GM23248 (cell line): ENCODE measurements at regions not wholly inside any gene's neighbourhood (a gene's known extent, or its start where the extent isn't known, plus 50 kb on each side); places are given as distances from the start of the nearest gene placed in this dataset.
"Not testable (repeated sequence)": the region's sequence is repeated elsewhere in the genome, so short reads cannot be mapped to it uniquely, and the experiment has no call there.

Experiments
- DNase-seq: peaks from one replicate; pipeline ENCODE4 v3.0.0-alpha.2; 2015
- H2AFZ ChIP-seq: fragments of 200-600 bp; sonication (generic); 2 replicates; pipeline ENCODE4 v1.6.1; 2016; ENCODE audit warnings: antibody characterized with exemption
- H3F3A ChIP-seq: fragments of 200-600 bp; sonication (generic); 2 replicates; pipeline ENCODE4 v1.6.1; 2016; ENCODE audit warnings: mild to moderate bottlenecking, antibody characterized with exemption, mixed run types; ENCODE audit not compliant: insufficient read depth
- H3K27ac ChIP-seq: fragments of 200-600 bp; sonication (generic); 2 replicates; pipeline ENCODE4 v1.5.1; 2016; ENCODE audit warnings: mild to moderate bottlenecking
- H3K27me3 ChIP-seq: fragments of 200-600 bp; sonication (generic); replicated peaks from 2 replicates; pipeline ENCODE4 v1.6.1; 2016; ENCODE audit warnings: mild to moderate bottlenecking; ENCODE audit not compliant: insufficient read depth
- H3K36me3 ChIP-seq: fragments of 200-600 bp; sonication (generic); 2 replicates; pipeline ENCODE4 v1.6.1; 2016; ENCODE audit warnings: low read depth, mild to moderate bottlenecking
- H3K4me1 ChIP-seq: fragments of 200-600 bp; sonication (generic); 2 replicates; pipeline ENCODE4 v1.6.1; 2016; ENCODE audit warnings: mild to moderate bottlenecking; ENCODE audit not compliant: insufficient read depth
- H3K4me2 ChIP-seq: fragments of 200-600 bp; sonication (generic); one replicate; pipeline ENCODE4 v1.6.1; 2016; ENCODE audit warnings: mild to moderate bottlenecking; ENCODE audit not compliant: unreplicated experiment
- H3K4me3 ChIP-seq: fragments of 200-600 bp; sonication (generic); 2 replicates; pipeline ENCODE4 v1.5.1; 2016; ENCODE audit warnings: mild to moderate bottlenecking
- H3K79me2 ChIP-seq: fragments of 200-600 bp; sonication (generic); 2 replicates; pipeline ENCODE4 v1.6.1; 2016; ENCODE audit warnings: mild to moderate bottlenecking; ENCODE audit not compliant: insufficient read depth
- H3K9ac ChIP-seq: fragments of 200-600 bp; sonication (generic); 2 replicates; pipeline ENCODE4 v1.6.1; 2016; ENCODE audit warnings: mild to moderate bottlenecking
- H3K9me2 ChIP-seq: fragments of 200-600 bp; sonication (generic); 2 replicates; pipeline ENCODE4 v1.6.1; 2016; ENCODE audit warnings: mixed run types, mild to moderate bottlenecking, moderate library complexity; ENCODE audit not compliant: insufficient read depth
- H3K9me3 ChIP-seq: fragments of 200-600 bp; sonication (generic); one replicate; pipeline ENCODE4 v1.6.1; 2017; ENCODE audit warnings: low read depth
- H4K20me1 ChIP-seq: fragments of 200-600 bp; sonication (generic); 2 replicates; pipeline ENCODE4 v1.6.0; 2016; ENCODE audit not compliant: insufficient read depth
- EZH2 ChIP-seq: fragments of 200-600 bp; sonication (generic); IDR thresholded peaks from 2 replicates; pipeline ENCODE4 v1.6.1; 2018; ENCODE audit warnings: antibody characterized with exemption, mild to moderate bottlenecking; ENCODE audit not compliant: insufficient read depth, poor library complexity, severe bottlenecking
- EZH2phosphoT487 ChIP-seq: fragments of 200-600 bp; sonication (generic); IDR thresholded peaks from 2 replicates; pipeline ENCODE4 v1.6.1; 2018; ENCODE audit warnings: antibody characterized with exemption, moderate library complexity, mild to moderate bottlenecking, low read depth; ENCODE audit not compliant: insufficient read depth
- WGBS, 2 experiments: methylation state at CpG; one replicate each; pipeline ENCODE4 v1.1.6; 2015 to 2017; ENCODE audit warnings: low lambda C conversion rate in 2 of 2, low coverage in 1 of 2; ENCODE audit errors: missing lambda C conversion rate in 2 of 2; 5-methylcytosine and 5-hydroxymethylcytosine counted together
- in situ Hi-C: fragments of 300-500 bp; cut with MboI; formaldehyde crosslinking; loops from 2 replicates; pipeline ENCODE4 v1.15.0; 2020

DNA sequence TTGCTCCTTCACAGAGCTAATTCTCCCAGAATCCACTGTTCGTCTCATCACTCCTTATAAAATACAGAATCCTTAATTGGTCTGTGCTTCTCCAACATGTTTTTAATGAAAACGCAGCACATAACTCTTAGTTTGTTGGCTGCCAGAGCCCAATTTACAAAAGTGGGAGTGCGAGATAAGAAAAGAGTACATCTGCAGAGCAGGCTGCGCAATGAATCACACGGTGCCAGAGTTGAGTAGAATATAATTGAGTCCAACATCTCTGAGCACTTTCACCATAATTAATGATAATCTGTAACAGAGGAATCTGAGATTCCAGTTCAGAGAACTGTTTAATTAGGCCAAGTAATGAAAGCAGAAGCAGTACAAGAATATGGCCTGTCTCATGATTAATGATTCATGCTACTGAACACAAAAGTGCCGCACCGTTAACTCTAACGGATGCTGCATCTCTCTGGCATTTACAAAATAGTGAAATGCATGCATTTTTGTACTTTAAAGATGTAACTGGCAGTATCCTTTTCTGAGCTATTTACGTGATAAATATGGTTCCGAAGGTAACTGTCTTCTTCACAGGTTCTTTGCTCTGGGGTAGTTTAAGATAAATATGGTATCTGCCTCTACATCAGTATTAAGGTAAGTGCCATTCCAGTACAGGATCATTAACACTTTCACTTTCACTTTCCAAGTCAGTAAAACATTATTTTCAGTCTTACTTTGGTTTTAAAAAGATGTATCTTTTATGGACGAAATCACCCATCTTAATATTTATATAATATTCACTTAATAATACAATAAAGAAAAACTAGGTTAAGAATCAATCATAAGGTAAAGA is 785.6 kb downstream of the NR4A2 start:
- peak overlapping the region; percentile 77 for H3K4me2 ChIP-seq
- peak overlapping the region; percentile 73 for H3K4me3 ChIP-seq
- no peaks in the 10 kb centered on the region for H3K79me2 ChIP-seq
- H3K27me3 ChIP-seq = no peaks in the 10 kb centered on the region
- no peaks in the 10 kb centered on the region for H3F3A ChIP-seq
- in situ Hi-C loops = no loop called here
- TF ChIP-seq EZH2phosphoT487 (no peak), EZH2 (no peak)
- WGBS, 2 experiments = 10 to 11% methylated on average over 11 of the region's 11 CpGs
- H3K36me3 ChIP-seq = no peaks in the 10 kb centered on the region
- H3K27ac ChIP-seq = no peak overlapping the region
- no peaks in the 10 kb centered on the region for H3K4me1 ChIP-seq
- peak overlapping the region; percentile 88 for H2AFZ ChIP-seq
- H4K20me1 ChIP-seq = no peaks in the 10 kb centered on the region
- peak; percentile 30 for DNase-seq
- H3K9me3 ChIP-seq = no peaks in the 10 kb centered on the region
- H3K9me2 ChIP-seq = no peaks in the 10 kb centered on the region
- peak overlapping the region; percentile 41 for H3K9ac ChIP-seq

DNA sequence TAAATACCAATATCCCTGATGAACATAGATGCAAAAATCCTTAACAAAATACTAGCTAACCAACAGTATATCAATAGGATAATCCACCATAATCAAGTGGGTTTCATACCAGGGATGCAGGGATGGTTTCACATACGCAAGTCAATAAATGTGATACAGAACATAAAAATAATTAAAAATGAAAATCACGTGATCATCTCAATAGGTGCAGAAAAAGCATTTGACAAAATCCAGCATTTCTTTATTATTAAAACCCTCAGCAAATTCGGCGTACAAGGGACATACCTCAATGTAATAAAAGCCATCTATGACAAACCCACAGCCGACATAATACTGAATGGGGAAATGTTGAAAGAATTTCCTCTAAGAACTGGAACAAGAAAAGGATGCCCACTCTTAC is 793.5 kb downstream of the NR4A2 start:
- H3K27ac ChIP-seq, DNase-seq, H3K27me3 ChIP-seq, H3K36me3 ChIP-seq, H3F3A ChIP-seq, H3K9me3 ChIP-seq, H3K9ac ChIP-seq, H3K79me2 ChIP-seq, H3K4me3 ChIP-seq, H4K20me1 ChIP-seq, H2AFZ ChIP-seq, H3K9me2 ChIP-seq, H3K4me1 ChIP-seq, in situ Hi-C loops, H3K4me2 ChIP-seq: not testable (repeated sequence)
- WGBS, 2 experiments = 48 to 51% methylated on average over 5 of the region's 5 CpGs

DNA sequence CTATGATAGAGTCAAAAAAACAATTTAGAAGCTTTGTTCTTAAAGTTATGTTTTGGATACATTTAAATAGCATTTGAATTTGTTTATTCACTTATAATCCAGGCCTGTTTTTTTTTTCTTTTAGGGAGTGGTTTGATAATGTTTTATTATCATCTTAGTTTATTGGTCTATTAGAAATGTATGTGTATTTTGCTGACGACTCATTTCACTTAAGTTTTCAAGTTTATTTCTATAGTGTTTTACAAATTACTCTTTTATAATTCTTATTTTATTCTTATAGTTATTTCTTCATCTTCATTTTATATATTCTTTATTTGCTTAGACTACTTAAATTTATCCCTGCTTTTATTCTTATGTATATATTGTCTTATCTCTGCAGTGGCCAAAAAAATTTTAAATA is 804.5 kb downstream of the NR4A2 start:
- Histone ChIP-seq H3K79me2 (no peaks in the 10 kb centered on the region), H3K36me3 (no peaks in the 10 kb centered on the region), H3K4me3 (no peak overlapping the region), H2AFZ (no peak overlapping the region), H3K9me3 (no peaks in the 10 kb centered on the region), H4K20me1 (no peaks in the 10 kb centered on the region), H3K9ac (no peak overlapping the region), H3K27me3 (no peaks in the 10 kb centered on the region), H3K4me2 (no peak overlapping the region), H3F3A (no peaks in the 10 kb centered on the region), H3K9me2 (no peaks in the 10 kb centered on the region), H3K27ac (no peak overlapping the region), H3K4me1 (no peaks in the 10 kb centered on the region)
- no peak for DNase-seq
- in situ Hi-C loops = no loop called here
- WGBS, 2 experiments = 14 to 21% methylated on average over 1 of the region's 1 CpG
- TF ChIP-seq EZH2phosphoT487 (no peak), EZH2 (no peak)

DNA sequence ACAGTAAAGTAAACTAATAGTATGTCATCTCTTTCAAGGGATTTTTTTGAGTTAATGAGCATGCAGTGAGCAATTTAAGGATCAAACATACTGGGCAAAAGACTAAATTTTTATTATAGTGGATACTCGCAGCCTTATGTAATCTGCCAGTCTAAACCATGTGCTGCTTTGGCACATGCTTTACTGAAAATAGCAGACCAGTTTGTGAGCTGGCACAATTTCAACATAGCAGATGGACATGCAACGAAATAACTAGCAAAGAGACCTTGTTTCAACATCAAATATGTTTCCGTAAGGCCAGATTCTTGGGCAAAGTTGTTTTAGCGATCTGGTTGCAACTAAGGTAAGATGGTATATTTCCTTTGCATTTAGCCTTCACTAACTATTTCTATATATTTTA is 807.3 kb downstream of the NR4A2 start:
- Histone ChIP-seq H3K36me3 (no peaks in the 10 kb centered on the region), H4K20me1 (no peaks in the 10 kb centered on the region), H3K79me2 (no peaks in the 10 kb centered on the region), H3K9me3 (no peaks in the 10 kb centered on the region), H3F3A (no peaks in the 10 kb centered on the region), H3K27ac (no peak overlapping the region), H3K27me3 (no peaks in the 10 kb centered on the region), H3K9me2 (no peaks in the 10 kb centered on the region), H3K4me2 (no peak overlapping the region), H3K4me3 (no peak overlapping the region), H3K4me1 (no peaks in the 10 kb centered on the region), H2AFZ (no peak overlapping the region), H3K9ac (no peak overlapping the region)
- no peak for TF ChIP-seq EZH2phosphoT487
- no peak for TF ChIP-seq EZH2
- no peak for DNase-seq
- in situ Hi-C loops = no loop called here
- 31 to 42% methylated on average over 4 of the region's 4 CpGs for WGBS, 2 experiments
